RWPE1 (cell line): ENCODE measurements at regions not wholly inside any gene's neighbourhood (a gene's known extent, or its start where the extent isn't known, plus 50 kb on each side); places are given as distances from the start of the nearest gene placed in this dataset.

Source experiments
- CTCF ChIA-PET: fragments of 350-600 bp; sonication (Branson Sonifier 250); formaldehyde crosslinking; extraction: SDS; loops from one replicate; lab custom pipeline; 2021; lab: Yijun Ruan, JAX
- POLR2A ChIA-PET: fragments of 400-600 bp; formaldehyde crosslinking; extraction: SDS; loops from one replicate; lab custom pipeline; 2020; ENCODE audit warnings: antibody characterized with exemption; ENCODE audit not compliant: low non-redundant PET; lab: Yijun Ruan, JAX
- DNase-seq: peaks from one replicate; pipeline ENCODE4 v3.0.0; 2012; ENCODE audit warnings: low spot score
- H3K27ac ChIP-seq: fragments of 450-650 bp; 2 replicates; pipeline ENCODE4 v1.5.1; 2017
- CTCF ChIP-seq: fragments of 450-650 bp; conservative IDR thresholded peaks from 2 replicates; pipeline ENCODE4 v1.5.1; 2017; ENCODE audit warnings: low read depth, mild to moderate bottlenecking

GRCh38 chr5:110354311-110354710 lies 372.2 kb downstream of the TMEM232 start:
- TF ChIP-seq CTCF: no peak
- ChIA-PET POLR2A (no interaction called here), CTCF (no interaction called here)
- H3K27ac ChIP-seq: no peak overlapping the region
- DNase-seq: no peak

- POLR2A ChIA-PET: no interaction called here
- H3K27ac ChIP-seq: no peak overlapping the region
- CTCF ChIA-PET: interaction anchor here (0.6 kb wide), 1 partner anchor 395 kb away, joined by 3 read pairs; no protein-coding TSS in a partner anchor
- DNase-seq: no peak
- no peak for TF ChIP-seq CTCF
Observed at GRCh38 chr5:110354915-110355644, 371.4 kb downstream of the TMEM232 start.

GRCh38 chr5:110356677-110357076 lies 369.8 kb downstream of the TMEM232 start:
- CTCF ChIA-PET: no interaction called here
- no peak for DNase-seq
- POLR2A ChIA-PET: no interaction called here
- no peak for TF ChIP-seq CTCF
- no peak overlapping the region for H3K27ac ChIP-seq

GRCh38 chr5:110359221-110359620 lies 367.2 kb downstream of the TMEM232 start:
- ChIA-PET POLR2A (no interaction called here), CTCF (no interaction called here)
- no peak for TF ChIP-seq CTCF
- no peak overlapping the region for H3K27ac ChIP-seq
- no peak for DNase-seq

- no peak overlapping the region for H3K27ac ChIP-seq
- DNase-seq: no peak
- POLR2A ChIA-PET: no interaction called here
- TF ChIP-seq CTCF: no peak
- CTCF ChIA-PET: no interaction called here
Observed at GRCh38 chr5:110361471-110361870, 365.0 kb downstream of the TMEM232 start.

GRCh38 chr5:110362261-110362660 lies 364.2 kb downstream of the TMEM232 start:
- no peak overlapping the region for H3K27ac ChIP-seq
- ChIA-PET CTCF (no interaction called here), POLR2A (no interaction called here)
- no peak for TF ChIP-seq CTCF
- no peak for DNase-seq
